A673 (cell line): ENCODE measurements at regions not wholly inside any gene's neighbourhood (a gene's known extent, or its start where the extent isn't known, plus 50 kb on each side); places are given as distances from the start of the nearest gene placed in this dataset.

ENCODE experiments used
- BruUV-seq: library from RNA; stranded (reverse); fragments of 400-500 nt; replicated peaks from 2 replicates; lab custom pipeline; 2021; lab: Mats Ljungman, UMichigan
- CTCF ChIA-PET: fragments of 300-600 bp; sonication (Branson Sonifier 250); formaldehyde crosslinking; loops from one replicate; lab custom pipeline; 2022; ENCODE audit warnings: antibody characterized with exemption; lab: Charles Lee
- POLR2A ChIA-PET: fragments of 300-600 bp; sonication (Branson Sonifier 250); formaldehyde crosslinking; loops from one replicate; lab custom pipeline; 2022; ENCODE audit warnings: antibody characterized with exemption; ENCODE audit not compliant: low non-redundant PET; lab: Charles Lee
- DNase-seq: peaks from one replicate; pipeline ENCODE4 v3.0.0-alpha.2; 2015; ENCODE audit warnings: low spot score
- H3K27ac ChIP-seq: fragments of 200-600 bp; sonication (generic); 2 replicates; pipeline ENCODE4 v1.5.1; 2016; ENCODE audit warnings: mixed run types, low read depth, mild to moderate bottlenecking, mixed read lengths, antibody characterized with exemption, low read length; ENCODE audit not compliant: poor library complexity, severe bottlenecking
- H3K27me3 ChIP-seq: fragments of 200-600 bp; sonication (generic); replicated peaks from 2 replicates; pipeline ENCODE4 v1.6.1; 2017; ENCODE audit warnings: mixed run types, low read depth, mild to moderate bottlenecking, mixed read lengths, antibody characterized with exemption, low read length; ENCODE audit not compliant: insufficient read depth, poor library complexity
- H3K36me3 ChIP-seq: fragments of 200-600 bp; sonication (generic); 2 replicates; pipeline ENCODE4 v1.6.1; 2016; ENCODE audit warnings: mixed run types, mild to moderate bottlenecking, mixed read lengths, antibody characterized with exemption, low read length; ENCODE audit not compliant: insufficient read depth, poor library complexity, severe bottlenecking
- H3K4me1 ChIP-seq: fragments of 200-600 bp; sonication (generic); 2 replicates; pipeline ENCODE4 v1.6.1; 2017; ENCODE audit warnings: mixed run types, mild to moderate bottlenecking, mixed read lengths, antibody characterized with exemption, low read length; ENCODE audit not compliant: insufficient read depth, poor library complexity, severe bottlenecking
- H3K4me3 ChIP-seq: fragments of 200-600 bp; sonication (generic); 2 replicates; pipeline ENCODE4 v1.5.1; 2016; ENCODE audit warnings: low read depth, mixed run types, mild to moderate bottlenecking, mixed read lengths, low read length; ENCODE audit not compliant: poor library complexity, severe bottlenecking
- H3K9me3 ChIP-seq: fragments of 200-600 bp; sonication (generic); 2 replicates; pipeline ENCODE4 v1.6.1; 2016; ENCODE audit warnings: mixed run types, low read depth, mild to moderate bottlenecking, mixed read lengths, antibody characterized with exemption, low read length; ENCODE audit not compliant: poor library complexity, severe bottlenecking
- CTCF ChIP-seq: fragments of 300-800, 200-600 bp; sonication (generic); conservative IDR thresholded peaks from 2 replicates; pipeline ENCODE4 v1.5.1; 2017; ENCODE audit warnings: low read depth, mild to moderate bottlenecking, antibody characterized with exemption, low read length, moderate library complexity, mixed read lengths
- EZH2 ChIP-seq: fragments of 200-600 bp; sonication (generic); IDR thresholded peaks from 2 replicates; pipeline ENCODE4 v1.6.1; 2017; ENCODE audit warnings: borderline replicate concordance, low read depth, mild to moderate bottlenecking, mixed read lengths, antibody characterized with exemption, low read length; ENCODE audit not compliant: poor library complexity, severe bottlenecking
- intact Hi-C: fragments of 100-400 bp; cut with micrococcal nuclease; formaldehyde crosslinking; loops from one replicate; pipeline ENCODE4 v1.10.0; 2022; ENCODE audit not compliant: unreplicated experiment

DNA sequence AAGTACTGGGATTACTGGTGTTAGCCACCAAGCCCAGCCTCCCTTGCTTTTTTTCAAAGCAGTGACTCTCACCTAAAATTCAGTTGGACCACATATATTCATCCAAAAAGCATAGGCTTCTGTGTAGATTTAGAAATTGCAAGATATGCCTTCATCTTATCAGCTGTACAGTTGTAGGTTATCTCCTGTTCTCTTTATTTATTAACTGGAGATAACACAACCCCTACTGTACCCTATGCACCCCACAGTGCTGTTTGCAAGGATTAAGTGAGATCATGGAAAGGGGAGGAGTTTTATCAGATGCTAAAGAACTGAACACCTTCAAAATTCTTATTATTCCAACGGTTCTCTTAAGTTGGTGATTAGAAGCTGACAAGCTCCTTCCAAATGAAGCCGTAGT is 164.4 kb upstream of the JARID2 start:
- no peaks in the 10 kb centered on the region for H3K36me3 ChIP-seq
- H3K27me3 ChIP-seq, result no peaks in the 10 kb centered on the region
- intact Hi-C loops, result no loop called here
- no peak for DNase-seq
- TF ChIP-seq CTCF, result no peak
- TF ChIP-seq EZH2, result no peak
- no peak overlapping the region for H3K27ac ChIP-seq
- peaks cover under 1% of the 10 kb centered on the region for H3K4me1 ChIP-seq
- no peak overlapping the region for H3K4me3 ChIP-seq
- ChIA-PET POLR2A (no interaction called here), CTCF (no interaction called here)
- no peaks in the 10 kb centered on the region for H3K9me3 ChIP-seq
- BruUV-seq, result no TSS peak

DNA sequence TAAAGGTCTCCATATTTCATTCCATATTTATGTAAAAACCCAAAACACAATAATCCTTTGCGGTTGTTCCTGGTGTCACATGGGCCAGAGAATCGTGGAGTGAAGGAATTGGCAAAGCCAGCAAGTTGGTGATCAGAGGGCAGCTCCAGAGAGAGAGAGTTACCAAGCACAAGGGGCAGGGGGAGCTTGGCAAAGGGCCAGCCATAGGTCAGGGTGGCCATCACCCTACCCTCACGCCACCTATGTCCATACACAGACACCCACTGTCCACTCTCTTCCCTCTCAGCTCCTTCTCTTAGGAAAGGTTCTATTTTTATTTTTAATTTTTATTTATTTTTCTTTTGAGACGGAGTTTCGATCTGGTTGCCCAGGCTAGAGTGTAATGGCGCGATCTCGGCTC is 163.2 kb upstream of the JARID2 start:
- Histone ChIP-seq H3K4me3 (no peak overlapping the region), H3K27me3 (no peaks in the 10 kb centered on the region), H3K27ac (no peak overlapping the region), H3K36me3 (no peaks in the 10 kb centered on the region), H3K4me1 (no peaks in the 10 kb centered on the region), H3K9me3 (no peaks in the 10 kb centered on the region)
- CTCF ChIA-PET, result no interaction called here
- TF ChIP-seq EZH2, result no peak
- no peak for TF ChIP-seq CTCF
- no TSS peak for BruUV-seq
- intact Hi-C loops, result no loop called here
- POLR2A ChIA-PET, result no interaction called here
- DNase-seq, result no peak

GRCh38 chr6:15086348-15087158 is 159.3 kb upstream of the JARID2 start:
- H3K27ac ChIP-seq, result no peak overlapping the region
- no peaks in the 10 kb centered on the region for H3K27me3 ChIP-seq
- intact Hi-C loops, result no loop called here
- no peak overlapping the region for H3K4me3 ChIP-seq
- no peak for TF ChIP-seq EZH2
- peaks cover 10% of the 10 kb centered on the region for H3K4me1 ChIP-seq
- POLR2A ChIA-PET, result no interaction called here
- no peak for DNase-seq
- no peaks in the 10 kb centered on the region for H3K36me3 ChIP-seq
- no peaks in the 10 kb centered on the region for H3K9me3 ChIP-seq
- no TSS peak for BruUV-seq
- CTCF ChIA-PET, result no interaction called here

GRCh38 chr6:15087186-15087589 is 158.7 kb upstream of the JARID2 start:
- ChIA-PET POLR2A (no interaction called here), CTCF (no interaction called here)
- H3K4me1 ChIP-seq, result peaks cover 10% of the 10 kb centered on the region
- no TSS peak for BruUV-seq
- H3K27ac ChIP-seq, result no peak overlapping the region
- TF ChIP-seq CTCF (no peak), EZH2 (no peak)
- no peak for DNase-seq
- H3K9me3 ChIP-seq, result no peaks in the 10 kb centered on the region
- intact Hi-C loops, result no loop called here
- no peaks in the 10 kb centered on the region for H3K36me3 ChIP-seq
- no peak overlapping the region for H3K4me3 ChIP-seq
- no peaks in the 10 kb centered on the region for H3K27me3 ChIP-seq
